ENCODE measurements at regions not wholly inside any gene's neighbourhood (a gene's known extent, or its start where the extent isn't known, plus 50 kb on each side); places are given as distances from the start of the nearest gene placed in this dataset.

DNA sequence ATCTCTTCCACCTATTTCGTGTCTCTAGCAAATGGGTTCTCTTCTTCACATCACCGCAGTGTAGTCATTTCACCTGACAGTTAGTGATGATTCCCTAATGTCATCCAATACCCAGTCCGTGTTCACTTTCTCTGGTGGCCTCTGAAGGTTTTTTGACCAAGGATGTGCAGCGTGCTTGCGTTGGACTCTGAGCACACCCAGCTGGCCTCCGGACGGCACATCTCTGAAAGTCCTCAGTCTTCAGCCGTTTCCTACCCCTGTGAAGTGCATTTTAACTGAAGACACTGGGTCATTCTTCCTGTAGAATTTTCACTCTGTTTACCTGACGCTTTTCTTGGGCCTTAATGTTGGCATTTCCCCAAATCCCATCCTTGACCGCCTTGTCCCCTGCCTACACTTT, 98.7 kb downstream of the ERMARD start:
- no peak for DNase-seq (ENCODE audit: low read depth)
- no peak overlapping the region for H3K4me3 ChIP-seq (ENCODE audit: control insufficient read depth, low read depth, low read length)

DNA sequence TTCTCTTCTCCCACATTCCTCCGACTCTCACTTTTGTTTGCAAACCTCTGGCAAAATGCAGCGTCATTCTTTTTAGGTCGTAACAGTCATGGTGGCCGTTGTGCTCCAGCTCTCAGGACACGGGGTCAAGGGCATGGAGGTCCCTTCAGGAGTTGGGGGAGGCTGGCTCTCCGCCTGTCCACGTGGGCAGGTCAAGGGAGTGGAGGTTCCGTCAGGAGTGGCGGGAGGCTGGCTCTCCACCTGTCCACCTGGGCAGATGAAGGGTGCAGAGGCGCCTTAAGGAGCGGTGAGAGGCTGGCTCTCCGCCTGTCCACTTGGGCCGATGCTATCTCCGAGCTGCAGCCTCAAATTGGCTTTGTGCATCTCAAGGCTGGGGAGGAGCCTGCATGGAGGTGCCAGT, 98.0 kb downstream of the ERMARD start:
- no peak for DNase-seq (ENCODE audit: low read depth)
- TF ChIP-seq, protein P1, sequence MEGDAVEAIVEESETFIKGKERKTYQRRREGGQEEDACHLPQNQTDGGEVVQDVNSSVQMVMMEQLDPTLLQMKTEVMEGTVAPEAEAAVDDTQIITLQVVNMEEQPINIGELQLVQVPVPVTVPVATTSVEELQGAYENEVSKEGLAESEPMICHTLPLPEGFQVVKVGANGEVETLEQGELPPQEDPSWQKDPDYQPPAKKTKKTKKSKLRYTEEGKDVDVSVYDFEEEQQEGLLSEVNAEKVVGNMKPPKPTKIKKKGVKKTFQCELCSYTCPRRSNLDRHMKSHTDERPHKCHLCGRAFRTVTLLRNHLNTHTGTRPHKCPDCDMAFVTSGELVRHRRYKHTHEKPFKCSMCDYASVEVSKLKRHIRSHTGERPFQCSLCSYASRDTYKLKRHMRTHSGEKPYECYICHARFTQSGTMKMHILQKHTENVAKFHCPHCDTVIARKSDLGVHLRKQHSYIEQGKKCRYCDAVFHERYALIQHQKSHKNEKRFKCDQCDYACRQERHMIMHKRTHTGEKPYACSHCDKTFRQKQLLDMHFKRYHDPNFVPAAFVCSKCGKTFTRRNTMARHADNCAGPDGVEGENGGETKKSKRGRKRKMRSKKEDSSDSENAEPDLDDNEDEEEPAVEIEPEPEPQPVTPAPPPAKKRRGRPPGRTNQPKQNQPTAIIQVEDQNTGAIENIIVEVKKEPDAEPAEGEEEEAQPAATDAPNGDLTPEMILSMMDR (IDR thresholded peaks at IDR 0.05; ENCODE audit: control insufficient read depth, insufficient read depth, low read depth, low read length, missing control alignments) = no peak
- no peak overlapping the region for H3K4me3 ChIP-seq (ENCODE audit: control insufficient read depth, low read depth, low read length)

More for the DNA sequence above, 98.7 kb downstream of the ERMARD start:
- TF ChIP-seq, protein P1 (IDR thresholded peaks at IDR 0.05; ENCODE audit: control insufficient read depth, insufficient read depth, low read depth, low read length, missing control alignments) = no peak

DNA sequence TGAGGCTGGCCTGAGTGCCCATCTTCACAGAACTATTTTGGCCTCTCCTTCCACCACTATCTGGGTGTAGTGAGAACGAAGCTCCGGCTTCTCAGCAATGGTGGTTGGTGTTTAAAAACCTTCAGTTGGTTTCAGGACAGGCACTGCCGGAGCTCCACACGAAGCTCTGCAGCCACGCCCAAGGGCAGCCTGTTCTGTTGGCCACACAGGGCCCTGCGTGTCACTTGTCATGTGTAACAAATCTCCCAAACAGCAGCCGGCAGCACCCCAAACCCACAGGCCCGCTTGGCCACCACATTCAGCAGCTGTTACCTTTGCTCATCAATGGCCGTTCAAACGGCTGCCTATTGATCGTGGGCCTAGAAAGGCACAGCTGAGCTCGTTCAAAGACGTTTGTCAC, 97.5 kb downstream of the ERMARD start:
- DNase-seq (ENCODE audit: low read depth) = no peak
- H3K4me3 ChIP-seq (ENCODE audit: control insufficient read depth, low read depth, low read length) = no peak overlapping the region
- TF ChIP-seq, protein P1 (IDR thresholded peaks at IDR 0.05; ENCODE audit: control insufficient read depth, insufficient read depth, low read depth, low read length, missing control alignments) = no peak

DNA sequence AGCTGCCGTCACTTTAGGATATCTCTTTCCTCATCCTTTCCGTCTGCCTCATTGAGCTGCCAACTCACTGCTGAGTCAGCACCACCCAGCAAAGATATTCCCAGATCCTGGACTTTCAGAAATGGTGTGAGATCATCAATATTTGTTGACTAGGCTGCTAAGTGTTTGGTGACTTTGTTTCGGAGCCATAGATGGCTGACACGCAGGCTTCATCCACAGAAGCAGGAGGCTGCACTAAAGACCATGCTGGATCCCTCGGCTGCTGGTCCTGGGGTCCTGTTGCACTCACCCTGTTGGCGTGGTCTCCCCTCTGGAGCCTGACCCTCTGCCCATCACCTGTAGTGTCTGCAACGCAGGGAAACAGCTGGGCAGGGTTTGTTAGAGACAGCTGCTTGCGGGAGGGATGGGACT, 96.5 kb downstream of the ERMARD start:
- no peak overlapping the region for H3K4me3 ChIP-seq (ENCODE audit: control insufficient read depth, low read depth, low read length)
- TF ChIP-seq, protein P1 (IDR thresholded peaks at IDR 0.05; ENCODE audit: control insufficient read depth, insufficient read depth, low read depth, low read length, missing control alignments) = no peak
- DNase-seq (ENCODE audit: low read depth) = no peak

DNA sequence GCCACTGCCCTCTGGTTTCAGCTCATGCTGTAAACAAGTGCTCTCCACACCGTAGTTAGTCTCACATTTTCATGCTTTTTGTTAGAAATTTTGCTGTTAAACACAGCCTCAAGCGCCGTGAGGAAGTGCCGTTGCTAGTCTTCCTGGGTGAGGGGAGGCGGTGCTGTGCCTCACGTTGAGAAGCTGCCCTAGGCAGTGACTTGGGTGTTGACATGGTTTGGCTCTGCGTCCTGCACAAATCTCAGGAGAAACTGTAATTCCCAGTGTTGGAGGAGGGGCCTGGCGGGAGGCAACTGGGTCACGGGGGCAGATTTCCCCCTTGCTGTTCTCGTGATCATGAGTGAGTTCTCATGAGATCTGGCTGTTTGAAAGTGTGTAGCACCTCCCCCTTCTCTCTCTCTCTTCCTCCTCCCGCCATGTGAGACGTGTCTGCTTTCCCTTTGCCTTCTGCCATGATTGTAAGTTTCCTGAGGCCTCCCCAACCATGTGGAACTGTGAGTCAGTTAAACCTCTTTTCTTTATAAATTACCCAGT, 95.8 kb downstream of the ERMARD start:
- TF ChIP-seq, protein P1 (IDR thresholded peaks at IDR 0.05; ENCODE audit: control insufficient read depth, insufficient read depth, low read depth, low read length, missing control alignments) = no peak
- no peak for DNase-seq (ENCODE audit: low read depth)
- H3K4me3 ChIP-seq (ENCODE audit: control insufficient read depth, low read depth, low read length) = no peak overlapping the region

DNA sequence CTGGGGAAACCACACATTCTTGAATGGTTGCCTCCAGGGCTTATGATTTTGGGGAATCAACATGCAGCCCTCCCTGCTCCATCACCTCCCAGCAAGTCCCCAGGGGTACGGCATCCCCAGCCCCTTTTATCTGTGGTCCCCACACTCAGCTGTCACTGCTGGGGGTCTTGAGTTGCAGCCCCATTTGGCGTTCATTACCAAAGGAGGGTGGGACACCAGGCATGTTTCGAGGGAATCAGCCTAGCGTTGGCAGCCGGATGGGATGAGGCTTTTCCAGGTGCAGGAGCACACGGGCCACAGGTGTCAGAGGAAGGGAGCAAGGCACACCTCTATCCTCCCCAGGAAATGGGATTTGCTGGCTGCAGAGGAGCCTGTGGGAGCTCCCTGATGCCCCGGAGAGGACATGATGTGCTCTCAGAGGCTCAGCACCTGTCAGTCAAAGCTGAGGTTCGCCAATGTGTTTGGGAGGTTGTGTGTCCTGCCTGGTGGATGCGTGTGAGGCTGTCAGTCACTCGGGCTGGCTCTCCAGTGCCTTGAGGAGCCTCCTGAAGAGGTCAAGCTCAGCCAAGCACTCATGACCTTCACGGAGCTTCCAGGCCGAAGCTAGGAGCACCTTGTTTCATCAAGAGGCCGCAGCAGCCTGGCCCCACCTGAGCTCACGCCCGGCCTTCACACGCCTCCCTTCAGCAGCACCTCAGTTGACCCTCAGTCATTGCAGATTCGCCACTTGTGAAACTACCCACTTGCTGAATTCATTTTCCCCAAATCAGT, 95.0 kb downstream of the ERMARD start:
- DNase-seq (ENCODE audit: low read depth) = no peak
- no peak overlapping the region for H3K4me3 ChIP-seq (ENCODE audit: control insufficient read depth, low read depth, low read length)
- TF ChIP-seq, protein P1 (IDR thresholded peaks at IDR 0.05; ENCODE audit: control insufficient read depth, insufficient read depth, low read depth, low read length, missing control alignments) = no peak
